CD4-positive, alpha-beta T cell treated with Interleukin-17A for 1 hour (primary cell): ENCODE measurements at regions not wholly inside any gene's neighbourhood (a gene's known extent, or its start where the extent isn't known, plus 50 kb on each side); places are given as distances from the start of the nearest gene placed in this dataset.
"Not testable (repeated sequence)": the region's sequence is repeated elsewhere in the genome, so short reads cannot be mapped to it uniquely, and the experiment has no call there.

Experiments
- DNase-seq: peaks from one replicate; pipeline ENCODE4 v3.0.0-alpha.2; 2020

- no peak for DNase-seq
These were observed 60.3 kb upstream of the HIVEP3 start for GRCh38 chr1:41978986-41979385.

- DNase-seq = no peak
These were observed 58.6 kb upstream of the HIVEP3 start for GRCh38 chr1:41977326-41977725.

DNA sequence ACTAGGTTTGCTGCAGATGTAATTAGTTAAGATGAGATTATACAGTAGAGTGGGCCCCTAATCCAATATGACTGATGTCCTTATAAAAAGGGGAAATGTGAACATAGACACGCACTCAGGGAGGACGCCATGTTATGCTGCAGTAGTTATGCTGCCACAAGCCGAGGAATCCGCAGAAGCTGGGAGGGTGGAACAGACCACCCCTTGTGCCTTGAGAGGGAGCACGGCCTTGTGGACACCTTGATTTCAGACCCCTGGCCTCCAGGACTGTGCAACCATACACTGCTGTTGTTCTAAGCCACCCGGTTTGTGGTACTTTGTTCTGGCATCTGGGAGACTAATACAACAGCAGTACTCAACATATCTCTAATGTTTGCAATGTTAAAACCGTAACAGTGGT is 57.9 kb upstream of the HIVEP3 start:
- DNase-seq = no peak

GRCh38 chr1:41975850-41976569 is 57.3 kb upstream of the HIVEP3 start:
- DNase-seq = no peak

DNA sequence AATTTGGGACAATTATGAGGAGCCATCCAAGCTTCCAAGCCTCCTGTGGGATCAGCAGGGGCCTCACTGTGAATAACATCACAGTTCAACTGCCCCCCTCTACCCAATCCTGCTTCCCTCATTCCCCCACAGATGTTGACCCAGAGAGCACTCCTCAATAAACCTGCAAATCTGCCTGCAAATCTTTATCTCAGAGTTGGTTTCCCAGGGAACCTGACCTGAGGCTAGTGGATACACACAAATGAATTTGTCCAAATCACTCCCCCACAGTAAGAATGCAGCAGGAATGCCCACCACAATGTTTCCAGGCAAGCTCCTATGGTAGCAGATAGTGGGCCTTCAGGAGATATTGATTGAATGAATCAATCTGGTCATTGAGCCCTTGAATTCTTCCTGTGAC is 56.4 kb upstream of the HIVEP3 start:
- DNase-seq = no peak

DNA sequence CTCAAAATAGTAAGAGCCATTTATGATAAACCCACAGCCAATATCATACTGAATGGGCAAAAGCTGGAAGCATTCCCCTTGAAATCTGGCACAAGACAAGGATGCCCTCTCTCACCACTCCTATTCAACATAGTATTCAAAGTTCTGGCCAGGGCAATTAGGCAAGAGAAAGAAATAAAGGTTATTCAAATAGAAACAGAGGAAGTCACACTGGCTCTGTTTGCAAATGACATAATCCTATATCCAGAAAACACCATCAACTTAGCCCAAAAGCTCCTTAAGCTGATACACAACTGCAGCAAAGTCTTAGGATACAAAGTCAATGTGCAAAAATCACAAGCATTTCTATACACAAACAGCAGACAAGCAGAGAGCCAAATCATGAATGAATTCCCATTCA is 49.8 kb upstream of the HIVEP3 start:
- not testable (repeated sequence) for DNase-seq
